ENCODE measurements at regions not wholly inside any gene's neighbourhood (a gene's known extent, or its start where the extent isn't known, plus 50 kb on each side); places are given as distances from the start of the nearest gene placed in this dataset.

DNA sequence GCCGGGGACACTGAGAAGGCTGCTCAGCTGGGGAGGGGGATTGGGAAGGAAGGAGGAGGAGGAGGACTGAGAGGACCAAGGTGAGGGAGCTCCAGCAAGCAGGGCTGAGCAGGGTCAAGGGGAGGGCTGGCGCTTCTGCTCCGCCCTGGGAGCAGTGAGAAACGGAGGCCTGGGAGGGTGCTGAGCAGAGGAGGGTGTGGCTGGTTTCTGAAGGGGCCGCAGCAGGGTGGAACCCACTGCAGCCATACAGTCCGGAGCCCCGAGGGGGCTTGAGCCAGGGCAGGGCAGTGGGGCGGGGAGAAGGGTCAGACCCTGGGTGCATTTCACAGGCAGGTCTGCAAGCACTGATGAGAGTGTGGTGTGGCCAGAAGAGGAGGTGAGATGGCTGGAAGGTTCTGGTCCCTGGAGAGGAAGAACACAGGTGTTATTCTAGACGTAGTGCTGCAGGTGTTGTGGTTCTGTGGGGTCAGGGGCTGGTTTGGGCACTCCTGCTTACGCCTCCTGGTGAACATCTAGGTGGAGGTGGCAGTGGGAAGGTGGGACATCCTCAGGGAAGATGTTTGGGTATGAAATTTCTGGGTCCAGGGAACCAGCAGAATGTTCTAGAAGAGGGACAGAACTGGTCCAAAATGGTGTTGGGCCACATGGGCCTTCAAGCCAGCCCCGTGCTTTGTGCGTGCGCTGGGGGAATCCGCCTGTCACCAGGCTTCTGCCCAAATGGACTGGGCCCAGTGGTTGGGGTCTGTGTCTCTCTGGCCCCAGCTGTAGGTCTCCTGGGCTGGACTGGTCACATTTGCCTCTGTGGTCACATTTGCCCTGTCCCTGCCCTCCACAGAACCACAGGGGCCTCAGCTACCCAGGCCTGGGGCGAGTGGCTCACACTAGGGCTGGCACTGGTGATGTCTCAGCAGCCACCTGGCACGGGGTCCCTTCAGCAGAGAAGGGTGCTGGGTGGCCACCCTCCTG lies 714.7 kb downstream of the BRD1 start:
- DNase-seq (ENCODE audit: insufficient read length, low spot score) (no peak), FAIRE-seq (no peak)

GRCh38 chr22:49112176-49112575 lies 715.5 kb downstream of the BRD1 start:
- TF ChIP-seq TAF1 (IDR thresholded peaks at IDR 0.05; ENCODE audit: low read depth, low read length) (no peak), POLR2A (IDR thresholded peaks at IDR 0.05; ENCODE audit: low read depth, low read length) (no peak), PAX5 (IDR thresholded peaks at IDR 0.05; ENCODE audit: insufficient read depth, low read length, severe bottlenecking) (no peak), SPI1 (IDR thresholded peaks at IDR 0.05; ENCODE audit: low read depth, low read length) (no peak), POLR2AphosphoS5 (IDR thresholded peaks at IDR 0.05; ENCODE audit: low read depth, low read length) (no peak)
- no peak for FAIRE-seq
- DNase-seq (ENCODE audit: insufficient read length, low spot score) = no peak

More for the DNA sequence above, 714.7 kb downstream of the BRD1 start:
- TF ChIP-seq POLR2AphosphoS5 (IDR thresholded peaks at IDR 0.05; ENCODE audit: low read depth, low read length) (no peak), POU2F2 (IDR thresholded peaks at IDR 0.05; ENCODE audit: low read depth, low read length) (no peak), SPI1 (IDR thresholded peaks at IDR 0.05; ENCODE audit: low read depth, low read length) (no peak), PAX5 (IDR thresholded peaks at IDR 0.05; ENCODE audit: insufficient read depth, low read length, severe bottlenecking) (no peak), POLR2A (IDR thresholded peaks at IDR 0.05; ENCODE audit: low read depth, low read length) (no peak), TAF1 (IDR thresholded peaks at IDR 0.05; ENCODE audit: low read depth, low read length) (no peak)

DNA sequence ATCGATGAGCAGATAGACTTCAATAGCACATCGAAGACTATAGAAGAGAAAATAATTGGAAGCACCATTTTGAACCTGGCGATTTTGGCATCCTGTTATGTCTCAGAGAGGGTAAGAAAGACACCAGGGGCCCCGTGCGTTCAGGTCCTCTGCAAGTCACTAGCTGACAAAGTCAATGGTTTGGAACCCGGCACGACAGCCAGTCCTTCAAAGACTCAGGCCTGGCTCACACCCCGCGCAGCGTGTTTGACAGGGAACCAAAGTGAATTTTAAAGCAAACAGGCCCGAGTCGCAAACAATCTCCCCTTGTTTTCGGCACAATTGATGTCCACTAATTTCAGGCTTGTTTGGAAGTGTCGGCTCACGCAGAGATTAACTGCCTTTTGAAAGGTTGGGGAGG lies 716.6 kb downstream of the BRD1 start:
- TF ChIP-seq SPI1 (IDR thresholded peaks at IDR 0.05; ENCODE audit: low read depth, low read length) = no peak
- TF ChIP-seq POU2F2 (IDR thresholded peaks at IDR 0.05; ENCODE audit: low read depth, low read length) = no peak
- no peak for TF ChIP-seq TAF1 (IDR thresholded peaks at IDR 0.05; ENCODE audit: low read depth, low read length)
- no peak for TF ChIP-seq POLR2AphosphoS5 (IDR thresholded peaks at IDR 0.05; ENCODE audit: low read depth, low read length)
- TF ChIP-seq POLR2A (IDR thresholded peaks at IDR 0.05; ENCODE audit: low read depth, low read length) = no peak
- no peak for TF ChIP-seq PAX5 (IDR thresholded peaks at IDR 0.05; ENCODE audit: insufficient read depth, low read length, severe bottlenecking)
- DNase-seq (ENCODE audit: insufficient read length, low spot score) = no peak
- no peak for FAIRE-seq

GRCh38 chr22:49108636-49109315 lies 718.9 kb downstream of the BRD1 start:
- no peak for FAIRE-seq

DNA sequence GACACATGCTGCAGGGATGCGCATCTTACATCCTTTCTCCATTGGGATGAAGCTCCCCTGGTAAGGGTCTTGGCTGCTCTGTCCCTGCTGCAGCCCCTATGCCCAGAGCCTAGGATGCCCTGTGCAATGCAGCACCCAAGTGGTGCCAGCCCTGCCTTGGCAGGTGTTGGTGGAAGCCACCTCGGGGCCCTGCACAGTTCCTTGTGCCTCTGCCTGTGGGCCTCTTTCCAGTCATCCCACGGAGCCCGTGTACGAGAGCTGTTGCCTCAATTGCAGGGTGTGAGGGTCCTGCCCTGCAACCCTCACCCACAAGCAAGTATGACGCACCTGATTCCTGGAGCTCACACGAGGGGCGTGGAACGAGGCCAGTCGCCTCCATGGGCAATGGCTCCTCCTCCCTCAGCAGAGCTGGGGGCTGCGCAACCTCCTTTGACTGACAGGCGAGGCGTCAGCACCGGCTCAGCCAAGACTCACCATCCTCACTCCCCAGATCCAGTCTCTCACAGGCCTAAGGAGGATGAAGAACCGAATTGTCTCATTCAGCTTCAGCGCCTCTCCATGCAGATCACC lies 719.6 kb downstream of the BRD1 start:
- TF ChIP-seq POLR2AphosphoS5 (IDR thresholded peaks at IDR 0.05; ENCODE audit: low read depth, low read length) = no peak
- TF ChIP-seq POU2F2 (IDR thresholded peaks at IDR 0.05; ENCODE audit: low read depth, low read length) = no peak
- TF ChIP-seq POLR2A (IDR thresholded peaks at IDR 0.05; ENCODE audit: low read depth, low read length) = no peak
- TF ChIP-seq TAF1 (IDR thresholded peaks at IDR 0.05; ENCODE audit: low read depth, low read length) = no peak
- no peak for TF ChIP-seq PAX5 (IDR thresholded peaks at IDR 0.05; ENCODE audit: insufficient read depth, low read length, severe bottlenecking)
- no peak for TF ChIP-seq SPI1 (IDR thresholded peaks at IDR 0.05; ENCODE audit: low read depth, low read length)
- FAIRE-seq = no peak

More at GRCh38 chr22:49108636-49109315, 718.9 kb downstream of the BRD1 start:
- TF ChIP-seq PAX5 (IDR thresholded peaks at IDR 0.05; ENCODE audit: insufficient read depth, low read length, severe bottlenecking) = no peak
- no peak for TF ChIP-seq POLR2AphosphoS5 (IDR thresholded peaks at IDR 0.05; ENCODE audit: low read depth, low read length)
- TF ChIP-seq POLR2A (IDR thresholded peaks at IDR 0.05; ENCODE audit: low read depth, low read length) = no peak
- TF ChIP-seq POU2F2 (IDR thresholded peaks at IDR 0.05; ENCODE audit: low read depth, low read length) = no peak
- TF ChIP-seq TAF1 (IDR thresholded peaks at IDR 0.05; ENCODE audit: low read depth, low read length) = no peak
- no peak for DNase-seq (ENCODE audit: insufficient read length, low spot score)

DNA sequence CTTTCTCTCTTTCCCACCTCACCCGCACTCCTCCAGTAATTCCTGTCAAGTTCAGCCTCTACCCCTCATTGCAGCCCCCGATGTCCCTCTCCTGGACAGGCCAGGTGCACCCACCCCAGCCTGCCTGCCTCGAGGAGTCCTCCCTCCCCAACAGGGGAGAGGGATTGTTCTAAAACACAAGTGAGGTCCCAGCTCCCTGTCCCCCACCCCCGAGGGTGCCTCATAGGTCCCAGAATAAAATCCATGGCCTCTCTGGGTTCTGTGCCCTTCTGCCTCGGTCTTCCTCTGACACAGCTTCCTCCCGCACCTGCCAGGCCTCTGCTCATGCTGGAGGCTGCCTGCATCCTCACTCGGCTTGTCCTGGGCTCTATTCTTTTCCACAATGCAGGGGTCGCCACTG lies 720.1 kb downstream of the BRD1 start:
- TF ChIP-seq POLR2A (IDR thresholded peaks at IDR 0.05; ENCODE audit: low read depth, low read length) = no peak
- no peak for TF ChIP-seq POU2F2 (IDR thresholded peaks at IDR 0.05; ENCODE audit: low read depth, low read length)
- no peak for TF ChIP-seq TAF1 (IDR thresholded peaks at IDR 0.05; ENCODE audit: low read depth, low read length)
- no peak for TF ChIP-seq PAX5 (IDR thresholded peaks at IDR 0.05; ENCODE audit: insufficient read depth, low read length, severe bottlenecking)
- no peak for TF ChIP-seq SPI1 (IDR thresholded peaks at IDR 0.05; ENCODE audit: low read depth, low read length)
- TF ChIP-seq POLR2AphosphoS5 (IDR thresholded peaks at IDR 0.05; ENCODE audit: low read depth, low read length) = no peak
- no peak for FAIRE-seq
- no peak for DNase-seq (ENCODE audit: insufficient read length, low spot score)

More for the DNA sequence above, 719.6 kb downstream of the BRD1 start:
- no peak for DNase-seq (ENCODE audit: insufficient read length, low spot score)

DNA sequence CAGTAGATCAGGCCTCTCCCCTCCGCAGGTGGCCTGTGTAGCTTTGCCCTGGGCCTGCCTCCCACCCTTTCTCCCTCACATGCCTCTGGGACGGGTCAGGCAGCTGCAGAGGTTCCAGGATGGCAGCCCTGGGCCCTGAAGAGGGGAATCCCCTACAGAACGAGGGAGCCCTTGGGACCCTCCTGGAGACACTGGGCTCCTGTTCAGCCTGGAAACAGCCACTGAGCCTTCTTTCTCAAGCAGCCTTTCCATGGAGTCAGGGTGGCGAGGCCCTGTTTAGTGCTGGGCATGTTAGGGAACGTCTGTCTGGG lies 720.9 kb downstream of the BRD1 start:
- DNase-seq (ENCODE audit: insufficient read length, low spot score) (no peak), FAIRE-seq (no peak)
- TF ChIP-seq TAF1 (IDR thresholded peaks at IDR 0.05; ENCODE audit: low read depth, low read length) = no peak
- TF ChIP-seq PAX5 (IDR thresholded peaks at IDR 0.05; ENCODE audit: insufficient read depth, low read length, severe bottlenecking) = no peak
- TF ChIP-seq POLR2AphosphoS5 (IDR thresholded peaks at IDR 0.05; ENCODE audit: low read depth, low read length) = no peak
- no peak for TF ChIP-seq SPI1 (IDR thresholded peaks at IDR 0.05; ENCODE audit: low read depth, low read length)
- TF ChIP-seq POLR2A (IDR thresholded peaks at IDR 0.05; ENCODE audit: low read depth, low read length) = no peak
- TF ChIP-seq POU2F2 (IDR thresholded peaks at IDR 0.05; ENCODE audit: low read depth, low read length) = no peak

- no peak for TF ChIP-seq POLR2A (IDR thresholded peaks at IDR 0.05; ENCODE audit: low read depth, low read length)
- no peak for TF ChIP-seq PAX5 (IDR thresholded peaks at IDR 0.05; ENCODE audit: insufficient read depth, low read length, severe bottlenecking)
- no peak for TF ChIP-seq TAF1 (IDR thresholded peaks at IDR 0.05; ENCODE audit: low read depth, low read length)
- TF ChIP-seq POU2F2 (IDR thresholded peaks at IDR 0.05; ENCODE audit: low read depth, low read length) = no peak
- no peak for TF ChIP-seq SPI1 (IDR thresholded peaks at IDR 0.05; ENCODE audit: low read depth, low read length)
- no peak for TF ChIP-seq POLR2AphosphoS5 (IDR thresholded peaks at IDR 0.05; ENCODE audit: low read depth, low read length)
- DNase-seq (ENCODE audit: insufficient read length, low spot score) (no peak), FAIRE-seq (no peak)
Observed at GRCh38 chr22:49106096-49106841, 721.4 kb downstream of the BRD1 start.

Data from GM12891 (cell line).